ENCODE measurements at regions not wholly inside any gene's neighbourhood (a gene's known extent, or its start where the extent isn't known, plus 50 kb on each side); places are given as distances from the start of the nearest gene placed in this dataset.

GRCh38 chr20:22924046-22924737 is 110.9 kb upstream of the SSTR4 start:
- DNase-seq: no peak

GRCh38 chr20:22924949-22925612 is 110.0 kb upstream of the SSTR4 start:
- no peak for DNase-seq

- no peak for DNase-seq
Observed at GRCh38 chr20:22925613-22925983, 109.5 kb upstream of the SSTR4 start.

- DNase-seq: no peak
Observed at GRCh38 chr20:22927537-22927936, 107.6 kb upstream of the SSTR4 start.

GRCh38 chr20:22928679-22929078 is 106.4 kb upstream of the SSTR4 start:
- DNase-seq: no peak

- no peak for DNase-seq
Observed at GRCh38 chr20:22929661-22930060, 105.5 kb upstream of the SSTR4 start.

- DNase-seq: no peak
Observed at GRCh38 chr20:22931653-22932608, 103.2 kb upstream of the SSTR4 start.

- no peak for DNase-seq
Observed at GRCh38 chr20:22939181-22939580, 95.9 kb upstream of the SSTR4 start.

- no peak for DNase-seq
Observed at GRCh38 chr20:22940350-22940749, 94.8 kb upstream of the SSTR4 start.

GRCh38 chr20:22941550-22941949 is 93.6 kb upstream of the SSTR4 start:
- DNase-seq: no peak

GRCh38 chr20:22942742-22943141 is 92.4 kb upstream of the SSTR4 start:
- no peak for DNase-seq

- no peak for DNase-seq
Observed at GRCh38 chr20:22944062-22944461, 91.0 kb upstream of the SSTR4 start.

- DNase-seq: no peak
Observed at GRCh38 chr20:22944936-22945335, 90.2 kb upstream of the SSTR4 start.

- no peak for DNase-seq
Observed at GRCh38 chr20:22946596-22946995, 88.5 kb upstream of the SSTR4 start.

- no peak for DNase-seq
Observed at GRCh38 chr20:22949331-22950109, 85.6 kb upstream of the SSTR4 start.

GRCh38 chr20:22951966-22952365 is 83.1 kb upstream of the SSTR4 start:
- DNase-seq: no peak

- DNase-seq: no peak
Observed at GRCh38 chr20:22954661-22955060, 80.5 kb upstream of the SSTR4 start.

GRCh38 chr20:22958390-22958789 is 76.7 kb upstream of the SSTR4 start:
- no peak for DNase-seq

- no peak for DNase-seq
Observed at GRCh38 chr20:22962567-22963439, 72.3 kb upstream of the SSTR4 start.

- DNase-seq: no peak
Observed at GRCh38 chr20:22963581-22963980, 71.5 kb upstream of the SSTR4 start.

GRCh38 chr20:22966787-22967464 is 68.2 kb upstream of the SSTR4 start:
- DNase-seq: no peak

Measured in activated effector memory CD4-positive, alpha-beta T cell treated with Interleukin-2 at 50 U/mL for 16 hours (primary cell).